ENCODE measurements at regions not wholly inside any gene's neighbourhood (a gene's known extent, or its start where the extent isn't known, plus 50 kb on each side); places are given as distances from the start of the nearest gene placed in this dataset.
"Not testable (repeated sequence)": the region's sequence is repeated elsewhere in the genome, so short reads cannot be mapped to it uniquely, and the experiment has no call there.

- H3K4me2 ChIP-seq (ENCODE audit: low read length) = no peak overlapping the region
- H3K27me3 ChIP-seq (ENCODE audit: control insufficient read depth, insufficient read depth, low read length) = peaks cover 3% of the 10 kb centered on the region
- no peak overlapping the region for H3K4me3 ChIP-seq (ENCODE audit: low read length)
- H3K9ac ChIP-seq (ENCODE audit: low read depth, low read length) = no peak overlapping the region
- no peaks in the 10 kb centered on the region for H3K9me3 ChIP-seq (replicated peaks; ENCODE audit: low read length)
- H3K4me1 ChIP-seq (ENCODE audit: control insufficient read depth, insufficient read depth, low read length) = no peaks in the 10 kb centered on the region
- no peaks in the 10 kb centered on the region for H3K36me3 ChIP-seq (ENCODE audit: insufficient read depth, low read length)
These were observed 79.8 kb upstream of the CYRIA start for GRCh38 chr2:16745466-16745865.

- H3K9ac ChIP-seq (ENCODE audit: low read depth, low read length) = no peak overlapping the region
- no peaks in the 10 kb centered on the region for H3K36me3 ChIP-seq (ENCODE audit: insufficient read depth, low read length)
- H3K4me1 ChIP-seq (ENCODE audit: control insufficient read depth, insufficient read depth, low read length) = no peaks in the 10 kb centered on the region
- H3K4me2 ChIP-seq (ENCODE audit: low read length) = no peak overlapping the region
- peaks cover 3% of the 10 kb centered on the region for H3K27me3 ChIP-seq (ENCODE audit: control insufficient read depth, insufficient read depth, low read length)
- H3K9me3 ChIP-seq (replicated peaks; ENCODE audit: low read length) = no peaks in the 10 kb centered on the region
- no peak overlapping the region for H3K4me3 ChIP-seq (ENCODE audit: low read length)
These were observed 78.9 kb upstream of the CYRIA start for GRCh38 chr2:16744521-16744920.

GRCh38 chr2:16742026-16742425 is 76.4 kb upstream of the CYRIA start:
- Histone ChIP-seq H3K4me2 (ENCODE audit: low read length) (no peak overlapping the region), H3K4me1 (ENCODE audit: control insufficient read depth, insufficient read depth, low read length) (no peaks in the 10 kb centered on the region), H3K9ac (ENCODE audit: low read depth, low read length) (no peak overlapping the region), H3K36me3 (ENCODE audit: insufficient read depth, low read length) (no peaks in the 10 kb centered on the region), H3K9me3 (replicated peaks; ENCODE audit: low read length) (no peaks in the 10 kb centered on the region), H3K4me3 (ENCODE audit: low read length) (no peak overlapping the region), H3K27me3 (ENCODE audit: control insufficient read depth, insufficient read depth, low read length) (peaks cover 6% of the 10 kb centered on the region)

GRCh38 chr2:16741498-16741897 is 75.9 kb upstream of the CYRIA start:
- Histone ChIP-seq H3K9me3 (replicated peaks; ENCODE audit: low read length) (no peaks in the 10 kb centered on the region), H3K4me1 (ENCODE audit: control insufficient read depth, insufficient read depth, low read length) (no peaks in the 10 kb centered on the region), H3K36me3 (ENCODE audit: insufficient read depth, low read length) (no peaks in the 10 kb centered on the region), H3K4me3 (ENCODE audit: low read length) (no peak overlapping the region), H3K9ac (ENCODE audit: low read depth, low read length) (no peak overlapping the region), H3K27me3 (ENCODE audit: control insufficient read depth, insufficient read depth, low read length) (peaks cover 6% of the 10 kb centered on the region), H3K4me2 (ENCODE audit: low read length) (no peak overlapping the region)

GRCh38 chr2:16739778-16740581 is 74.3 kb upstream of the CYRIA start:
- no peaks in the 10 kb centered on the region for H3K4me1 ChIP-seq (ENCODE audit: control insufficient read depth, insufficient read depth, low read length)
- H3K36me3 ChIP-seq (ENCODE audit: insufficient read depth, low read length) = no peaks in the 10 kb centered on the region
- H3K4me2 ChIP-seq (ENCODE audit: low read length) = no peak overlapping the region
- no peak overlapping the region for H3K4me3 ChIP-seq (ENCODE audit: low read length)
- H3K27me3 ChIP-seq (ENCODE audit: control insufficient read depth, insufficient read depth, low read length) = peaks cover 6% of the 10 kb centered on the region
- no peaks in the 10 kb centered on the region for H3K9me3 ChIP-seq (replicated peaks; ENCODE audit: low read length)
- no peak overlapping the region for H3K9ac ChIP-seq (ENCODE audit: low read depth, low read length)

- Histone ChIP-seq H3K27me3 (ENCODE audit: control insufficient read depth, insufficient read depth, low read length) (peaks cover 6% of the 10 kb centered on the region), H3K4me1 (ENCODE audit: control insufficient read depth, insufficient read depth, low read length) (no peaks in the 10 kb centered on the region), H3K9ac (ENCODE audit: low read depth, low read length) (no peak overlapping the region), H3K4me3 (ENCODE audit: low read length) (no peak overlapping the region), H3K4me2 (ENCODE audit: low read length) (no peak overlapping the region), H3K36me3 (ENCODE audit: insufficient read depth, low read length) (no peaks in the 10 kb centered on the region), H3K9me3 (replicated peaks; ENCODE audit: low read length) (no peaks in the 10 kb centered on the region)
These were observed 73.0 kb upstream of the CYRIA start for GRCh38 chr2:16738361-16739225.

- Histone ChIP-seq H3K36me3 (ENCODE audit: insufficient read depth, low read length) (no peaks in the 10 kb centered on the region), H3K9me3 (replicated peaks; ENCODE audit: low read length) (no peaks in the 10 kb centered on the region), H3K27me3 (ENCODE audit: control insufficient read depth, insufficient read depth, low read length) (peaks cover 6% of the 10 kb centered on the region), H3K9ac (ENCODE audit: low read depth, low read length) (no peak overlapping the region), H3K4me2 (ENCODE audit: low read length) (no peak overlapping the region), H3K4me3 (ENCODE audit: low read length) (no peak overlapping the region), H3K4me1 (ENCODE audit: control insufficient read depth, insufficient read depth, low read length) (no peaks in the 10 kb centered on the region)
These were observed 72.2 kb upstream of the CYRIA start for GRCh38 chr2:16737812-16738211.

GRCh38 chr2:16736633-16737032 is 71.0 kb upstream of the CYRIA start:
- H3K4me1 ChIP-seq (ENCODE audit: control insufficient read depth, insufficient read depth, low read length) = no peaks in the 10 kb centered on the region
- H3K36me3 ChIP-seq (ENCODE audit: insufficient read depth, low read length) = no peaks in the 10 kb centered on the region
- no peak overlapping the region for H3K9ac ChIP-seq (ENCODE audit: low read depth, low read length)
- no peak overlapping the region for H3K4me2 ChIP-seq (ENCODE audit: low read length)
- peaks cover 3% of the 10 kb centered on the region for H3K27me3 ChIP-seq (ENCODE audit: control insufficient read depth, insufficient read depth, low read length)
- no peak overlapping the region for H3K4me3 ChIP-seq (ENCODE audit: low read length)
- no peaks in the 10 kb centered on the region for H3K9me3 ChIP-seq (replicated peaks; ENCODE audit: low read length)

- H3K27me3 ChIP-seq (ENCODE audit: control insufficient read depth, insufficient read depth, low read length) = peaks cover 5% of the 10 kb centered on the region
- H3K4me1 ChIP-seq (ENCODE audit: control insufficient read depth, insufficient read depth, low read length) = no peaks in the 10 kb centered on the region
- H3K4me3 ChIP-seq (ENCODE audit: low read length) = no peak overlapping the region
- no peaks in the 10 kb centered on the region for H3K9me3 ChIP-seq (replicated peaks; ENCODE audit: low read length)
- H3K36me3 ChIP-seq (ENCODE audit: insufficient read depth, low read length) = no peaks in the 10 kb centered on the region
- H3K9ac ChIP-seq (ENCODE audit: low read depth, low read length) = no peak overlapping the region
- no peak overlapping the region for H3K4me2 ChIP-seq (ENCODE audit: low read length)
These were observed 63.7 kb upstream of the CYRIA start for GRCh38 chr2:16729335-16729734.

- no peaks in the 10 kb centered on the region for H3K36me3 ChIP-seq (ENCODE audit: insufficient read depth, low read length)
- H3K9me3 ChIP-seq (replicated peaks; ENCODE audit: low read length) = no peaks in the 10 kb centered on the region
- no peak overlapping the region for H3K4me3 ChIP-seq (ENCODE audit: low read length)
- no peaks in the 10 kb centered on the region for H3K4me1 ChIP-seq (ENCODE audit: control insufficient read depth, insufficient read depth, low read length)
- H3K9ac ChIP-seq (ENCODE audit: low read depth, low read length) = no peak overlapping the region
- peaks cover 9% of the 10 kb centered on the region for H3K27me3 ChIP-seq (ENCODE audit: control insufficient read depth, insufficient read depth, low read length)
- H3K4me2 ChIP-seq (ENCODE audit: low read length) = no peak overlapping the region
These were observed 62.9 kb upstream of the CYRIA start for GRCh38 chr2:16728351-16729136.

- H3K9ac ChIP-seq (ENCODE audit: low read depth, low read length); H3K4me3 ChIP-seq (ENCODE audit: low read length); H3K4me2 ChIP-seq (ENCODE audit: low read length); H3K27me3 ChIP-seq (ENCODE audit: control insufficient read depth, insufficient read depth, low read length); H3K9me3 ChIP-seq (replicated peaks; ENCODE audit: low read length); H3K4me1 ChIP-seq (ENCODE audit: control insufficient read depth, insufficient read depth, low read length); H3K36me3 ChIP-seq (ENCODE audit: insufficient read depth, low read length): not testable (repeated sequence)
These were observed 62.2 kb upstream of the CYRIA start for GRCh38 chr2:16727849-16728248.
